PC-9 (cell line): ENCODE measurements at regions not wholly inside any gene's neighbourhood (a gene's known extent, or its start where the extent isn't known, plus 50 kb on each side); places are given as distances from the start of the nearest gene placed in this dataset.

ENCODE experiments used
- BruUV-seq: library from RNA; stranded (reverse); fragments of 400-500 nt; replicated peaks from 2 replicates; lab custom pipeline; 2021; lab: Mats Ljungman, UMichigan
- CTCF ChIA-PET: fragments of 300-600 bp; sonication (Branson Sonifier 250); formaldehyde crosslinking; loops from one replicate; lab custom pipeline; 2022; ENCODE audit warnings: antibody characterized with exemption; lab: Charles Lee
- POLR2A ChIA-PET: fragments of 300-600 bp; sonication (Branson Sonifier 250); formaldehyde crosslinking; loops from one replicate; lab custom pipeline; 2022; ENCODE audit warnings: antibody characterized with exemption; ENCODE audit not compliant: unreplicated experiment; lab: Charles Lee
- DNase-seq, 2 experiments: peaks; one replicate each; pipeline versions ENCODE4 v3.0.0 to v3.0.0-alpha.2; 2015 to 2022; ENCODE audit warnings: mixed read lengths in 1 of 2
- H2AFZ ChIP-seq: fragments of 200-600 bp; sonication (generic); 2 replicates; pipeline ENCODE4 v1.8.1; 2017; ENCODE audit warnings: antibody characterized with exemption
- H3F3A ChIP-seq: fragments of 200-600 bp; sonication (generic); 2 replicates; pipeline ENCODE4 v1.8.1; 2017; ENCODE audit warnings: antibody characterized with exemption, mild to moderate bottlenecking, low read depth; ENCODE audit not compliant: insufficient read depth
- H3K27ac ChIP-seq: fragments of 200-600 bp; sonication (generic); 2 replicates; pipeline ENCODE4 v1.6.1; 2016; ENCODE audit warnings: mixed run types
- H3K27me3 ChIP-seq: fragments of 200-600 bp; sonication (generic); 2 replicates; pipeline ENCODE4 v1.6.1; 2016; ENCODE audit warnings: low read depth, mixed run types; ENCODE audit not compliant: insufficient read depth
- H3K36me3 ChIP-seq: fragments of 200-600 bp; sonication (generic); 2 replicates; pipeline ENCODE4 v1.6.1; 2016; ENCODE audit warnings: low read depth, mixed run types
- H3K4me1 ChIP-seq: fragments of 200-600 bp; sonication (generic); replicated peaks from 2 replicates; pipeline ENCODE4 v1.6.1; 2016; ENCODE audit warnings: mixed run types; ENCODE audit not compliant: insufficient read depth
- H3K4me2 ChIP-seq: fragments of 200-600 bp; sonication (generic); 2 replicates; pipeline ENCODE4 v1.6.1; 2017; ENCODE audit warnings: mixed run types
- H3K4me3 ChIP-seq: fragments of 200-600 bp; sonication (generic); 2 replicates; pipeline ENCODE4 v1.6.1; 2016; ENCODE audit warnings: mixed run types
- H3K79me2 ChIP-seq: fragments of 200-600 bp; sonication (generic); 2 replicates; pipeline ENCODE4 v1.6.1; 2017; ENCODE audit warnings: low read depth, mixed run types
- H3K9me2 ChIP-seq: fragments of 200-600 bp; sonication (generic); 2 replicates; pipeline ENCODE4 v1.8.1; 2017; ENCODE audit warnings: mild to moderate bottlenecking; ENCODE audit not compliant: insufficient read depth
- H3K9me3 ChIP-seq: fragments of 200-600 bp; sonication (generic); 2 replicates; pipeline ENCODE4 v1.8.1; 2016; ENCODE audit warnings: low read depth; ENCODE audit not compliant: insufficient read depth
- H4K20me1 ChIP-seq: fragments of 200-600 bp; sonication (generic); 2 replicates; pipeline ENCODE4 v1.8.1; 2017; ENCODE audit not compliant: insufficient read depth
- CTCF ChIP-seq: fragments of 200-600 bp; sonication (generic); conservative IDR thresholded peaks from 2 replicates; pipeline ENCODE4 v1.6.1; 2017; ENCODE audit warnings: mixed run types, antibody characterized with exemption, mild to moderate bottlenecking, moderate library complexity
- EZH2 ChIP-seq: fragments of 200-600 bp; sonication (generic); IDR thresholded peaks from 2 replicates; pipeline ENCODE4 v1.8.0; 2017; ENCODE audit warnings: antibody characterized with exemption, low read depth
- intact Hi-C: fragments of 100-400 bp; cut with micrococcal nuclease; formaldehyde crosslinking; loops from one replicate; pipeline ENCODE4 v1.10.0; 2022; ENCODE audit not compliant: unreplicated experiment

DNA sequence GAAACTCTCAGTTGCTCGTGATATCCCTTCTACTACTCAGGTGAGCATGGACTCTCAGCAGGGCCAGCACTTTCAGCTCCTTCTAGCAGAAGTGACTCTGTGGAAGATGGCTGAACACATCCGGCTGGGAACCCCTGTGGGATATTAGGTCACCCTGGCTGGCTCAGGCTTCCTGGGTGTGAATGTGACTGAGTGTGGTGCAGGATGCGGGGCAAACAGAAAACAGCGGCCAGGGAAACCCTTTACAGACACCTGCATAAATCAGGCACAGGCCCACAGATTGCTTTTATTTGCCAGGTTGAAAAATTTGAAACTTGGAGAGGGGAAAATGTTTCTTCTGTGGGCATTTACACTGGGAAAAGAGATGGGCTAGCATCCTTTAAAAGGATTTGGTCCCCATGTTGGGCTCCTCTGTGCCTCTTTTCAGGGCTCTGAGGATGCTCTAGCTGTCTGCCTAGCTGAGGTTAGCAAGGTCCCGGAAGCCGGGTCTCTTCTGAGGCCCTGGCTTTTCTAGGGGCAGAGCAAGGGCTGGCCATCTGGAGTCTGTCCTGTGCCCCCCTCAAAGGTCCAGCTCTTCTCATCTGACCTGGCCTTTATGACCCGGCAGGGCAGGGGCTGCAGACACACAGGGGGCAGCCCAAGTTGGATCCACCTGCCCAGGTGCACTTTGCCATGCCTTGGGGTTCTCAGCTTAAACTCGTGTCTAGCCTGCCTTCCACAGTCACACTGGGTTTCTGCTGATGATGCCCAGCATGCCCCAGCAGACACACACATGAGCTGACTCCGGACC, 243.0 kb downstream of the SIPA1L2 start:
- Histone ChIP-seq H3K9me2 (no peaks in the 10 kb centered on the region), H2AFZ (no peak overlapping the region), H3K79me2 (no peaks in the 10 kb centered on the region), H3F3A (no peaks in the 10 kb centered on the region), H3K27ac (no peak overlapping the region), H3K27me3 (peaks cover 5% of the 10 kb centered on the region; the same call in 1 of the 2 replicates), H3K36me3 (no peaks in the 10 kb centered on the region), H3K4me3 (no peak overlapping the region), H3K4me1 (no peaks in the 10 kb centered on the region), H3K9me3 (no peaks in the 10 kb centered on the region), H4K20me1 (no peaks in the 10 kb centered on the region), H3K4me2 (no peak overlapping the region)
- TF ChIP-seq CTCF (no peak), EZH2 (no peak)
- DNase-seq: no peak
- CTCF ChIA-PET: no interaction called here
- BruUV-seq: no TSS peak
- intact Hi-C loops: no loop called here
- POLR2A ChIA-PET: no interaction called here

DNA sequence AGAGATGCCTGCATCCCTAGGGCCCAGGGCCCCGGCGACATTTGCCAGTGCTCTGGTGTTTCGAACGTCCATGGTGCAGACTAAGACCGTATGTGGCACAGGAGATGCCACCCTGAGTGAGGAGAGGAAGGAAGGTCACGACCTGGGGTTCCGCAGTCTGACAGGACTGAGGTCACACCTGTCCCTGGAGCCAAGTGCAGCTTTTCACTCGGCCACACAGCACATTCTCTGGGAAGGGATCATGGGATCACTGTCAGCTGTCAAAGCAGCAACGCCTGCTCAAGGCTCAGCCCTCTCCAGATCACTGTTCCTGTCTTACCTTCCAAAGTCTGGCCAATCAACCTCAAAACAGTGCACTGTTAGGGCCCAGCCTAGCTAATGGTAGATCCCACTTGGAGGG, 243.6 kb downstream of the SIPA1L2 start:
- H3K4me2 ChIP-seq: no peak overlapping the region
- no TSS peak for BruUV-seq
- peaks cover 10% of the 10 kb centered on the region; the same call in 1 of the 2 replicates for H3K27me3 ChIP-seq
- ChIA-PET POLR2A (no interaction called here), CTCF (no interaction called here)
- no peaks in the 10 kb centered on the region for H3K79me2 ChIP-seq
- no peaks in the 10 kb centered on the region for H4K20me1 ChIP-seq
- no peak overlapping the region for H3K4me3 ChIP-seq
- no peak overlapping the region for H2AFZ ChIP-seq
- intact Hi-C loops: no loop called here
- H3K36me3 ChIP-seq: no peaks in the 10 kb centered on the region
- H3K9me3 ChIP-seq: no peaks in the 10 kb centered on the region
- H3F3A ChIP-seq: no peaks in the 10 kb centered on the region
- no peak for DNase-seq
- H3K9me2 ChIP-seq: no peaks in the 10 kb centered on the region
- TF ChIP-seq EZH2 (no peak), CTCF (no peak)
- no peaks in the 10 kb centered on the region for H3K4me1 ChIP-seq
- no peak overlapping the region for H3K27ac ChIP-seq

- Histone ChIP-seq H3K27me3 (peaks cover 16% of the 10 kb centered on the region), H3K4me3 (no peak overlapping the region), H3K4me1 (no peaks in the 10 kb centered on the region), H3K27ac (no peak overlapping the region), H3K36me3 (no peaks in the 10 kb centered on the region), H3K4me2 (no peak overlapping the region), H2AFZ (no peak overlapping the region), H3K9me2 (no peaks in the 10 kb centered on the region), H4K20me1 (no peaks in the 10 kb centered on the region), H3K79me2 (no peaks in the 10 kb centered on the region), H3F3A (no peaks in the 10 kb centered on the region), H3K9me3 (no peaks in the 10 kb centered on the region)
- no peak for TF ChIP-seq CTCF
- TF ChIP-seq EZH2: no peak
- ChIA-PET POLR2A (no interaction called here), CTCF (no interaction called here)
- intact Hi-C loops: no loop called here
- no peak for DNase-seq
- no TSS peak for BruUV-seq
Observed at GRCh38 chr1:232385221-232385620, 244.7 kb downstream of the SIPA1L2 start.
